Stimulated activated CD8-positive, alpha-beta memory T cell treated with anti-CD3 and anti-CD28 coated beads, Interleukin-7, amount 100 ng/mL, for 4 hours (primary cell): ENCODE measurements at regions not wholly inside any gene's neighbourhood (a gene's known extent, or its start where the extent isn't known, plus 50 kb on each side); places are given as distances from the start of the nearest gene placed in this dataset.

Experiments
- DNase-seq, 2 donors: peaks; one replicate each; pipeline ENCODE4 v3.0.0-alpha.2; 2020; ENCODE audit warnings: low read depth in 2 of 2

DNA sequence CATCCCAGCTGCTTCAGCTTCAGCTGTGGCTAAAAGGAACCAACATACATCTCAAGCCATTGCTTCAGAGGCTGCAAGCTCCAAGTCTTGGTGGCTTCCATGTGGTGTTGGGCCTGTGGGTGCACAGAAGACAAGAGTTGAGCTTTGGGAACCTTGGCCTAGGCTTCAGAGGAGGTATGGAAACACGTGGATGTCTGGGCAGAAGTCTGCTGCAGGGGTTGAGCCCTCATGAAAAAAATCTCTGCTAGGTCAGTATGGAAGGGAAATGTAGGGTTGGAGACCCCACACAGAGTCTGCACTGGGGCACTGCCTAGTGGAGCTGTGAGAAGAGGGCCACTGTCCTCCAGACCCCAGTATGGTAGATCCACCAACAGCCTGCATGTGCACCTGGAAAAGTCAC is 279.3 kb downstream of the MZT1 start:
- DNase-seq, result no peak

DNA sequence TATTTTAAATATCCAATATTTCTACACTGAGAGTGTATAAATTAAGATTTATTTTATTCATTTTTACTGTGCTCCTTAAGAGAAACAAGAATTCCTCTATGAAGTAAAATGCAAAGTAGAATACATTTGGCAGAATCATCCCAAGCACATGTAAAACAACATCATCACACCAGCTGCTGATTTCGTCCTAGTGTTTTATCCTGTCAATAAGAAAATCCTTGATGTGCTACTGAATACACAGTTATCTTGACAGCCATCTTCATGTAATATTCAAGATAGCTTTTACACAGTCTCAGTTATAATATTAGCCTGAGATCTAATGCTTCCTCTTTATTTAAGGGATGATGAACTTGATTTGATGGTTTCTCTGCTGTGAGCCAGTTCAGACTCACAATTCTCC is 282.4 kb downstream of the MZT1 start:
- no peak for DNase-seq

- no peak for DNase-seq
Measured at GRCh38 chr13:72437458-72437857, 290.0 kb downstream of the MZT1 start.

DNA sequence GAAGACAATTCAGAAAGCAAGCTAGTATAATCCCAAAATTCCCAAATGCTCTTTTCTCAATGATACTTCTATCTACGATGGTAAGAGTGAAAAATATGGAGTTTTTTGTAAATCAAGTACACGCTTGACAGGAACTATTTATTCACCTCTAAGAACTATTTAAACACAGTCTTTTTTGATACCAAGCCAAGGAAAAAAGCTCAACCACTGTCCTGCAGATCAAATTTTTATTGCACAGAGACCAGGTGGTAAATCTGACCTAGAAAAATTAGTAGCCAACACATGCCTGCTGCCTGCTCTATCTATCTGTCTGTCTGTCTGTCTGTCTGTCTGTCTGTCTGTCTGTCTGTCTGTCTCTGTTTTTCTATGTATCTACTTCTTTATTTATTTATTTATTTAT is 292.2 kb downstream of the MZT1 start:
- no peak for DNase-seq

DNA sequence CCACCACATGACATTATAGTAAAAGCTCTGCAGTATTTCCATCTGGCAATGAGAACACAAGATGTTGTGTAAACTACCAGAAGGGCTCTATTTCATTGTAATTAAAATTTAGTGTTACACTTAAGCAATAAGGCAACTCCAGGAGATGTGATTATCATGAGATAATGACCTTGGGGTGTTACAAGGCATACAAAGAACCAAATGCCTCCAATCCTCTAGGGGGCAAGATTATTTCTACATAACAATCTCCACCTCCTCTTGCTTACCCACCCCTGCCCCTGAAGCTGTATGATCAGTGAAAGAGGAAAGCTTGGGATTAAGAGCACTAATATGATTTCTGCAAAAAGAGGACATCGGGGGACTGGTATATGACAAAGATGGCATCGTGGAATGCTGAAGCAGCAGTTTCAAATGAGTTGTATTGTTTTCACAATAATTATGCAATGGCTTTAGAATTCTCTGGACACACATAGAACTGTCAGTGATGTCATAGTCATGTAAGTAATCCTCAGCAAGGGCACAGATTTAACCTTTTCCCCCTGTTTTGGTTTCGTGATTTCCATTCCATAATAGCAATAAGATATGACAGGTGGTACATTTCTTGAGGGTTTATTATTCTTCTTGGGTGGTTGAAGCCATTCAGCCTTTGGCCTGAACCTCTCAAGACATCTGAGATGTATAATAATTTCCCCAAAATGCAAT is 295.3 kb downstream of the MZT1 start:
- no peak for DNase-seq

GRCh38 chr13:72430923-72431322 is 296.5 kb downstream of the MZT1 start:
- no peak for DNase-seq

DNA sequence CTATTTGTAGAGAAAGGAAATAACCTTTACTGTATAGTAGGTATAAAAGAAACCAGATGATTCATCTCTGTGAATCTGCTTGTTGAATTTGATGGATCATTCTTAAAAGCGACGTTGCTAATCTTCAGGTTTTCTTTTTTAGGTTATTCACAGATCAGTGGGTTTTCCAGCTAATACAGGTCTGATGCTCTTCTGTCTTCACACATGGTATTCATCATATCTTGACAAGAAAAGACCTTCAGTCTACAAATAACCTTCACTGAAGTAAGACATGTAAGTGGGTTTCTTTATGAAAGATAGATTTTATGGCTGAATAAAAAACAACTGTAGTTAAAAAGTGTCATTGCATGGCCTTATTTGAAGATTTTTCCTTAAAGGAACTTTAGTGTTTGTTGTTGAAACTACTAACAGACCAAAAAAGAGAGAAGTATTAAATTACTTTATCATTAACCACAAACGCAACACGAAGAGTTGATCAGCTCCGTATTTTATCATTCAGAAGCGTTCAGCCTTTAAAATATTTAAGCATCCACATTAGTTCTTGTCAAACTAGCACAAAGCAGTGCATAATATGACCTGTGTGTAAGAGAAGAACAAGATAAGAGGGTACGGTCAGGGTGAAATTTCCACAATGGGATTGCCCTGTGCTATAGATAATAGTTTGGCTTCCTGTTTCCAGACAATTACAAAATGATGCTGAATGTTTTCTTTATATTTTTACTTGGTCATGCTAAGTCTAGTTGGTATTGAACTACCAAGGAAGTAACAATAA is 299.5 kb downstream of the MZT1 start:
- no peak for DNase-seq

DNA sequence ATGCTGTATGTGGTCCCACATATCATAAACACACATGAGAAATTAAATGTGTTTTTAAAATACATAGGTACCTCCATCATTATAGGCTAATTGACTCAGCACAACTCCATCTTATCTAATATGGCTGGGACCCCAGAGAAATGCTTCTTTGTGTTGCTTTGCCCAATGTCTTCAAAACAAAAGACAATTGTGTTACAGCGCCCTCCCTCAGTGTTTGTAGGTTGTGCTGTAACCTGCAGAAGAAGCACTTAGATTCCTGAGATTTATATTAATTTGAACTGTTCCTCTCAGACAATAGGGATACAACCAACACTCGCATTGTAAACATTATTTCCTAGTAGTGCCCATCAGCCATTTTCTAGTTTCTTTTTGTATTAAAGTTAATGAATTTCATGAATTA is 303.4 kb downstream of the MZT1 start:
- DNase-seq, result no peak

- no peak for DNase-seq
Measured at GRCh38 chr13:72415817-72416216, 311.6 kb downstream of the MZT1 start.

DNA sequence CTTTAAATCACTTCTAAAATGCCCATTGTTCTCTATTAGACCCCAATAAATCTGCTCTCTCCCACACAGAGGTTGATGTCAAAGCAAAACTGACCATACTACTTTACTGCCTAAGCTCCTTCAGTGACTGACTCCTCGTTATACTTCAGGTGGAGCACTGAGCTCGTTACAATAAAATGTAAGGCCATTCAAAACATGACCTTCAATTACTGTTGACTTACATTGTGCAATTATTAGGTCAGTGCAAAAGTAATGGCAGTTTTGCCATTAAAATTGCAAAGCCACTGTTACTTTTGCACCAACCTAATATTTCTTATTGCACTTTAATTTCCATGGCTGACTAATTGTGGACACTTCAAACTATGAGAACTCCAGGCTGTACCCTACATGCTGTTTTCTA is 314.9 kb downstream of the MZT1 start:
- no peak for DNase-seq

DNA sequence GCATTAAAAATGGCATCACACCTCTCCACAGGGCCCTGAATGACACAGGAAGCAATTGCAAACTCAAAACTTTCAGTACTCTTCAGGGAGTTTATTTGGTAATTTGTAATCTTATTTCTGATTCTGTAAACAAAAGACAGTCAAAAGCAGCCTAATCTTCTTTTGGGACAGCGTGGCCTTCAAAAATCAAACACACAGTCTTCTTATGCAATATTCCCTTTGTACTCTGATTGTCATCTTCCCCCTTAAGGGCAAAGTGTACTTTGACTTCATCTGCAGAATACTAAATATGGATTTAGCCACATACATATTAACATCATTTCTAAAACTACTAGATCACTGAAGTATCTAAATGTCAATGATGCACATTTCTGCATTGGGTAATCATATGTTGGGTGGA is 322.0 kb downstream of the MZT1 start:
- no peak for DNase-seq

DNA sequence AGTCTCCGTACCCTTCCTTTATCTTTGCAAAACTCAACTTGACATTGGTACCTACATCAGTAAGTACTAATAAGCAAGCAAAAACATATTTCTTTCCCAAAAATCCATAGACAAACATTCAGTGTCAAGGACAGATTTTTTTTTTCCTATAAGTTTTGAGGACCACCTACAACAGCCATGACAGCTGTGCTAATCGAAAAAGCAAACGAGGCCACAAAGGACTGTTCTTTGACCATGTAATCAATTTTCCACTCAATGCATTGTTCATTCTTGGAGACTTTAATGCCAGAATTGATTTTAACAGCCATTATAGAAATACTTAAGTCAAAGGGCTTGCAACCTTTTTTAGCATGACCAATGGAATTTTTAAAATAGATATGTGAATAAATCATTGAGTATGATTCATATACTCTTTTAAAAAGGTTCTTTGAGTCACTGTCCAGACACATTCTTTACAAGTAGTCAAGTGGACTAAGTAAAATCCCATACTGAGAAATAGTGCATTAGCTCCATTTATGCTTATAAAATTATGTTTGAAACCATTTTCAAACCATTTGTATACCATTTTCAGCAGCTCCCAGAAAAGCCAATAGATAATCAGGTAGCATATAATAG is 323.9 kb downstream of the MZT1 start:
- DNase-seq, result no peak

GRCh38 chr13:72400856-72401255 is 326.6 kb downstream of the MZT1 start:
- no peak for DNase-seq

- DNase-seq, result no peak
Measured at GRCh38 chr13:72399351-72399750, 328.1 kb downstream of the MZT1 start.

DNA sequence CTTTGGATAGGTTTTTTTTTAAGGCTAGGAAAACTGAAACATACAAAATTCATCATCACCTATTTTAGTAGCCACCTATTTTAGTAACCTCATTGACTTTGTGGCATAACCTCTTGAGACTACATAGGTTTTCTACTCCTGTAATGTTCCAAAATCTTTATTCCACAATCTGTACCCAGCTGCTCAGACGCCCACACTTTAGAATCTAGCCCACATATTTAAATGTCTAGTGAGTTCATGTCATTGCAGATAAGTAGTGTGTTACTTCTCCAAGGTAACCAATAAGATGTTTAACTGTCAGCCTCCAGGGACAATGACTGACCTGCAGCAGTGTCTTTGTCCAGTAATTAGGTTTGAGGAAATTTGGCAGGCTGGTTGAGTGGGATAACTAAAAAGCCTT is 330.2 kb downstream of the MZT1 start:
- no peak for DNase-seq

GRCh38 chr13:72390909-72391308 is 336.5 kb downstream of the MZT1 start:
- no peak for DNase-seq

- no peak for DNase-seq
Measured at GRCh38 chr13:72386138-72386684, 341.2 kb downstream of the MZT1 start.

DNA sequence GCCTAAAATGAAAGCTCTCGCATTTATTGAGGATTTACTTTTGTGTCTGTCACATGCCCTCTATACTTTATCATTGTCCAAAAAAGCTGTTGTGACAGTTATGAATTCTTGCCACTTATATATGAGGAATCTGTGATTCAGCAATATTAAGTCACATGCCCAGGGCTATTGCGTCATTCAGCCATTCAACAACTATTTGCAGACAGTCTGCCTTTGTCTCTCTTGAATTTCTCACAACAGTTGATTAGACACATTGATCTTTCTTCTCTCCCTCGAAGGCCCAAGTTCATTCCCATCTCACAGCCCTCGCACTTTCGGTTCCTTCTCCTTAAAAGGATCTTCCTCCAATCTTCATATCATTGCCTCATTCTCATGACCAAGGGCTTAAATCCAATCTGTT is 342.6 kb downstream of the MZT1 start:
- no peak for DNase-seq

DNA sequence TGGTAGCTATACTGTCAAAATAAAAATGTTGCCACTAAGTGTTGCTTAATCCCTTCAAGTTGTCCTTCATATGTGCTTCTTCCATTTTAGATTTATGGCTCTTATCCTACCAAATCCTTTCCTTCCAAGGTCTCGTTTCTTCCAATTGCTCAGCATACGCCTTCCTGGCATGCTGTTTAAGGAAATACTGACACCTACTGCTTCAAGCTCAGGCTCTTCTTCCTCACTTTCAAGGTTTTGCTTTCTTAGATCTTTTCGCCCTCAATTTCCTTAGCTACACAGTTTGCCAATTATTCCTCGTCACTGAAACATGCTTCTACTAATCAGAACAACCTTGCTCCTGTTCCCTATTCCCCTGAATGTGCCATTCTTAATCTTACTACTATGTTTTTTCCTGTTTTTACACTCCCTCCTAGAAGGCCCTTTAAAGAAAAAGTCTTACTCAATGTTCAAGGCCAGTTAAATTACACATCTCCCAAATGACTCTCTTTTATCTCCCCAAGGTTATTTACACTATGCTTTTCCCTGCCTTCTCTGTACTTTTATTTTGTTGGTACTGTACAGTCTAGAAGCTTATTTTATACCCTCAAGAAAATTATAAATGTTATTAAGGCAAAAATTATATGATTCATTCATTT is 343.1 kb downstream of the MZT1 start:
- no peak for DNase-seq

DNA sequence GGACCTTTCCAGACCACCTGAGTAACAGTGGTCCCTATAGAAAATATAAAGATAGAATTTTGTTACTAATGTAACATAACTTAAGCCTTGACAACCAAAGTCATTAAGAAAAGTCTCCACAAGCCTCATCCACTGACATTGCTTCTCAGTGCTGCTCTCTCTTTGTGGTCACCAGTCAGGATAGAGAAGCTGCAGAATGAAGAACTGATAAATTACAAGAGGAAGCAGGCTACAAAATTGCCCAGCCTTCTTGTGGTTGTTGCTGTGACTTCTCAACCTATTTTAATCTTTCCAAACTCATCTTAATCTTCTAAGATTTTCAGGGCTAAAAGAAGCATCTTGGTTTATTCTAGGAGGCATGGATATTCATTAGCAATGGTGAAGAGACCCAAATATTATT is 343.8 kb downstream of the MZT1 start:
- no peak for DNase-seq

DNA sequence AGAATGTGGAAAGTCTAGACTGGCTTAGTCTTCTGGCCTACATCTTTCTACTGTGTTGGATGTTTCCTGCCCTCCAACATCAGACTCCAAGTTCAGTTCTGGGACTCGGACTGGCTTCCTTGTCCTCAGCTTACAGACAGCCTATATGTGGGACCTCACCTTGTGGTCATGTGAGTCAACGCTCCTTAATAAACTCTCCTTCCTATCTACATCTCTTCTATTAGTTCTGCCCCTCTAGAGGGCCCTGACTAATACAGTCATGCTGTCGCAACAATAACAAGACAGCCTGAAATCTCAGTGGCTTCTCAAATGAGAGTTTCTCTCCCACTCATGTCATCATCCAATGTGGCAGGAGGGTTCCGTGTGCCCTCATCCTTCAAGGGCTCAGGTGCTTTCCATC is 347.8 kb downstream of the MZT1 start:
- DNase-seq, result no peak

DNA sequence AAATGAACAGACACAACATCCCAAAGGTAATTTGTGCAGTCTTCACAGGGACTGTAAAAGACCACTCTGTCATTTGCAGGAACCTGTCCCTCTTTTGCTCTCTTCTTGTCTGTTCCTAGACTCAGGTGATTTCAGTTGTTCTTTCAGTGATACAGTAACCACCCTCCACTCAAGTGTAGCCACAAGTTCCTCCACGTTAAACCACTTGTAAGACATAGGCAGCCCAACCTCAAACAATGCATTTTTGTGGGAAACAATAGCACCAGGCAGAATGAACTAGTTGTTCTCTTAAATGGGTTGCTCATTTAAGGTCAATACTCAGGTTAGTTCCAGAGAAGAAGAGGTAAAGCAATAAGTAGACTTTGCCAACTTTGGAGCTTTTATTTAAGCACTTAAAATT is 359.4 kb downstream of the MZT1 start:
- DNase-seq, result no peak
